ENCODE measurements at regions not wholly inside any gene's neighbourhood (a gene's known extent, or its start where the extent isn't known, plus 50 kb on each side); places are given as distances from the start of the nearest gene placed in this dataset.
"Not testable (repeated sequence)": the region's sequence is repeated elsewhere in the genome, so short reads cannot be mapped to it uniquely, and the experiment has no call there.

- DNase-seq (ENCODE audit: low read depth, low spot score): not testable (repeated sequence)
Observed at GRCh38 chr16:88148078-88148477, 196.8 kb downstream of the BANP start.

- not testable (repeated sequence) for DNase-seq (ENCODE audit: low read depth, low spot score)
Observed at GRCh38 chr16:88148682-88149081, 197.4 kb downstream of the BANP start.

GRCh38 chr16:88149158-88149603 lies 197.9 kb downstream of the BANP start:
- not testable (repeated sequence) for DNase-seq (ENCODE audit: low read depth, low spot score)

GRCh38 chr16:88149663-88150062 lies 198.4 kb downstream of the BANP start:
- not testable (repeated sequence) for DNase-seq (ENCODE audit: low read depth, low spot score)

GRCh38 chr16:88150456-88151128 lies 199.4 kb downstream of the BANP start:
- DNase-seq (ENCODE audit: low read depth, low spot score): not testable (repeated sequence)

- DNase-seq (ENCODE audit: low read depth, low spot score): peak; percentile 21
Observed at GRCh38 chr16:88151129-88151499, 199.9 kb downstream of the BANP start.

GRCh38 chr16:88151859-88152843 lies 200.9 kb downstream of the BANP start:
- DNase-seq (ENCODE audit: low read depth, low spot score): peak; percentile 18

GRCh38 chr16:88152879-88153278 lies 201.6 kb downstream of the BANP start:
- peak; percentile 52 for DNase-seq (ENCODE audit: low read depth, low spot score)

GRCh38 chr16:88153516-88153915 lies 202.3 kb downstream of the BANP start:
- not testable (repeated sequence) for DNase-seq (ENCODE audit: low read depth, low spot score)

GRCh38 chr16:88154886-88155285 lies 203.7 kb downstream of the BANP start:
- not testable (repeated sequence) for DNase-seq (ENCODE audit: low read depth, low spot score)

GRCh38 chr16:88155681-88156080 lies 204.4 kb downstream of the BANP start:
- not testable (repeated sequence) for DNase-seq (ENCODE audit: low read depth, low spot score)

GRCh38 chr16:88156640-88157283 lies 205.5 kb downstream of the BANP start:
- DNase-seq (ENCODE audit: low read depth, low spot score): not testable (repeated sequence)

GRCh38 chr16:88157686-88158085 lies 206.5 kb downstream of the BANP start:
- DNase-seq (ENCODE audit: low read depth, low spot score): not testable (repeated sequence)

- not testable (repeated sequence) for DNase-seq (ENCODE audit: low read depth, low spot score)
Observed at GRCh38 chr16:88158256-88159045, 207.2 kb downstream of the BANP start.

GRCh38 chr16:88159046-88159896 lies 208.0 kb downstream of the BANP start:
- DNase-seq (ENCODE audit: low read depth, low spot score): not testable (repeated sequence)

- DNase-seq (ENCODE audit: low read depth, low spot score): not testable (repeated sequence)
Observed at GRCh38 chr16:88159897-88160335, 208.7 kb downstream of the BANP start.

- not testable (repeated sequence) for DNase-seq (ENCODE audit: low read depth, low spot score)
Observed at GRCh38 chr16:88161191-88161590, 210.0 kb downstream of the BANP start.

- not testable (repeated sequence) for DNase-seq (ENCODE audit: low read depth, low spot score)
Observed at GRCh38 chr16:88161623-88162275, 210.5 kb downstream of the BANP start.

- not testable (repeated sequence) for DNase-seq (ENCODE audit: low read depth, low spot score)
Observed at GRCh38 chr16:88162778-88163177, 211.5 kb downstream of the BANP start.
